SW 1271 (cell line): ENCODE measurements at regions not wholly inside any gene's neighbourhood (a gene's known extent, or its start where the extent isn't known, plus 50 kb on each side); places are given as distances from the start of the nearest gene placed in this dataset.

Experiments
- DNase-seq, 2 experiments: peaks; one replicate each; lab custom pipeline; 2025; lab: John Stamatoyannopoulos, UW

DNA sequence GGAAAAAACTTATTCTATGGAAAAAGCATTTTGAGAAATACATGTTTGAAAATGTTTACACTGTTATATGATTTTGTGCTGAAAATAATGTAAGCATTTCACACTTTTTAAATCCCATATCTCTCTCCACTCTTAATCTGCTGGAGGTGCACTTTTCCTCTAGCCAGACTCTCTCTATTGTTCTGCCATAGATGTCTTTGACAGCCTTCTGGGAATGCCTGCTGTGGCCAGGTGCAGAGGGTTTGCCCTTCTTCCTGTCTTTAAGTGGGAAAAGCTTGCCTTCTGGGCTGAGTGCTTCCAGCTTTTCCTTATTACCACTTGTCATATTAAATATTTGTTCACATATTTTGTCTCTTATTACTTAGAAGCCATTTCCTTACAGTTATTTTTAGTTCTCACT, 60.1 kb upstream of the PPM1H start:
- DNase-seq = no peak

DNA sequence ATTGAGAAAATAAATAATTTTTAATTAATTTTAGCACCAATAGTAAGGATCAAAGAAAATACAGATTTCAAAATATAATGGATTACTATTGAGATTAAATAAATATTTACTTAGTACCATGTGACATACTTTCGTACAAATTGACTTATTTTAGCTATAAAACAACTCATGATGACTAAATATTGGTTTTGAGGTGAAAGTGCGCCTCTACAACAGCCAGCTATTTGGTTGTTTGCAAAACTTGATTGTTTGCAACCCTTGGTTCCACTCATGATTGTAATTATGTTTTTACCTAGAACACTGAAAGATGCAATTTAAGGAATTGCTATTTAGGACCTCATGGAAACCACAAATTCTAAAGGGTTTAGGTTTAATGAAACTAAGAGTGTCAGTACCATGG, 51.9 kb upstream of the PPM1H start:
- no peak for DNase-seq
